ENCODE measurements at regions not wholly inside any gene's neighbourhood (a gene's known extent, or its start where the extent isn't known, plus 50 kb on each side); places are given as distances from the start of the nearest gene placed in this dataset.
"Not testable (repeated sequence)": the region's sequence is repeated elsewhere in the genome, so short reads cannot be mapped to it uniquely, and the experiment has no call there.

- DNase-seq (ENCODE audit: low read depth), result not testable (repeated sequence)
These were observed 1740.6 kb upstream of the DEFB115 start for GRCh38 chr20:29516847-29517246.

DNA sequence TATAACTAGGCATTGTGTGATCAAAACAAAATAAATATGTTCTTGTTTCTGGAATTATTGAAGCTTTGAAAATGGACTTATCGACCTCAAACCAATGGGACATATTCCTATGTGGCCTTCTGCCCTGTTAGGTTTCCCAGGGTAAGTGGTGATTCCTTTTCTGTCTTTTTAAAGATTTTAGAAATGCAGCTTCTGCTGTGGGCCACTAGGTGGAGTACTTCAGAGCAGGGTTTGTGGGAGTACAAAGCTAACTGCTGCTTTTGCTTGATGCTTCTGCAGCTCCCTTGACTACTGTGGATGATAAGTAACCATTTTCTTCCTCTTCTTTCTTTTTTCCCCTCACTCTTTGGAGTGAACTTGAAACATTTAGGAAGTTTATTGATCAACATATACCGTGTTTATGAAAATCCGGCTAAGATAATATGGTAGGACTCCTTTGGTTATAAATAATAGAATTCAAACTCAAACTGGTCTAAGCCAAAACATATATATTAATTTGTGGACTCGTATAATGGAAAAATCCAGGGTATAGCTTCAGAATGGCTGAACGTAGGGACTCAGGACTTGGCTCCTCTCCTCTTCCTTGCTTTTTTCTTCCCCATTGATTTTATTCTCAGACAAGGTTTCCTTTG is 1737.7 kb upstream of the DEFB115 start:
- not testable (repeated sequence) for DNase-seq (ENCODE audit: low read depth)

DNA sequence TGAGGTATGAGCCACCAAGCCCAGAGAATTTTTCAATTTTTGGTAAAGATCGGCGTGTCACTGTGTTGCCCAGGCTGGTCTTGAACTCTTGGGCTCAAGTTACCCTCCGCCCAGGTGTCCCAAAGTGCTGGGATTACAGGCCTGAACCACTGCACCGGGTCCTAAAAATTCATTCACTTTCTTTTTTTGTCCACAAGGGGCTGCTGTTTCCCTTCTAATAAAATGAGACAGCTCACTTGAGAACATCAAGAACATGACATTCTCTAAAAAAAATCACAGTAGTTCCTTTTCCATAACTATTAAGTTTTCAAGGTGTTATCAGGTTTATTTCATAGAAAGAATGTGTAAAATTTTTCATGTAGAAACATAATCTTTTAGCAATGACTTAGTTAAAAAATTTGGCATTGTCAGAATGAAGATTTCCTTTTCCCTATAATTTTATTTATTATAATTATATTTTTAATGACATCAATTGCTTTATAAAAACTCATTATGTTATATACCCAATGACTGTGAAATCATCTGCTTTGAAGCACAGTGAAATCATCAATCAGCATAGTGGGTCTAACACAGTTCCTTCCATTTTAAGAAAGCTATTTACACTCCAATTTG is 1723.8 kb upstream of the DEFB115 start:
- DNase-seq (ENCODE audit: low read depth), result peak; percentile 3

DNA sequence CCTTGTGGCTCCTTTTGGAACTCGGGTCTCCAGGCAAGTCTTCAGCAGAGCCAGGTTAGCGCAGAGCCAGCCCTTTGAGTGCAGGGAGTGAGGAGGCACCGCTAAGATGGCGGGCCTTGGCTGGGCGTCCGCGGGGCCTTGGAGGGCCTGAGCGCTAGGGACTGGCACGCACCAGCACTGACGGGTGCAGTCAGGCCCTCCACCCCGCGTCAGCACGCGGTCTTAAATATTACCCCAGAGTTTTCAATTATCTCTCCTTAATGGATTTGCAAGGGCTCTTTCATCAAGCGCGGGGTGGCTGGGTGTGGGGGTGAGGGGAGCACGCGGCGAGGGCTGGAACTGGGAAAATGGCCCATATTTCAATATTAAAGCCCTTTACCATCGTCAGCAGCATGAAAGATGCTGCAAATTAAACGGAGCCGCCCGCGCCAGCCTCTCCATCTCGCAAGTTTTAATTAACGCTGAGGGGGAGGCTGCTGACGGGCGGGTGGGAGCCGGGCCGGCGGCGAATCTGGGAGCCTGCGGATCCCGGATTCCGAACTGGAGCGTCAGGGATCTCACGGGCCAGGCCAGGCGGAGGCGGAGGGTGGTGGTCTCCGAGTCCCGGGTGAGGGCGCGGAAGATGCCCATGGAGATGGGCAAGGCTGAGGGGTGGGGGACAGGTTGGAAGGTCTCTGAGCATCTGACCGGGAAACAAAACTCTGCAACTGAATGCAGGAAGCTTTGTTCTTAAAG is 1690.4 kb upstream of the DEFB115 start:
- DNase-seq (ENCODE audit: low read depth), result not testable (repeated sequence)

DNA sequence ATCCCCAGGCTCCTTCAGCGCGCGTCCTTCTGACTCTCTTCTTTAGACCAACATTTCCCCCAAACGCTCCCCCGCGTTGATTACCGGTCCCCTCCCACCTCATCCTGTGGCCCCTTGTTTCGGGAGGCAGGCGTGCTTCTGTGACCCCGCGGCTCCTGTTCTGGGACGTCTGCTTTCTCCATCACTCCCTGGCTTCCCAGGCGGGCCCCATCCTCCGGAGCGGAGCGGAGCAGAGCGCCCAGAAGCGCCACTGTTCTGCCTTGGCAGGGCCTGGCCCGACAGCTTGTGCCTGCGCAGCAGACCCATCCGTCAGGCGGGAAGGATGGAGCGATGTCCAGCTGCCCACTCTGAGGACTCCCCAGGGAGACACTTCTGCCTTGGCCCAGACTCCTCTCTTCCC is 1689.8 kb upstream of the DEFB115 start:
- not testable (repeated sequence) for DNase-seq (ENCODE audit: low read depth)

DNA sequence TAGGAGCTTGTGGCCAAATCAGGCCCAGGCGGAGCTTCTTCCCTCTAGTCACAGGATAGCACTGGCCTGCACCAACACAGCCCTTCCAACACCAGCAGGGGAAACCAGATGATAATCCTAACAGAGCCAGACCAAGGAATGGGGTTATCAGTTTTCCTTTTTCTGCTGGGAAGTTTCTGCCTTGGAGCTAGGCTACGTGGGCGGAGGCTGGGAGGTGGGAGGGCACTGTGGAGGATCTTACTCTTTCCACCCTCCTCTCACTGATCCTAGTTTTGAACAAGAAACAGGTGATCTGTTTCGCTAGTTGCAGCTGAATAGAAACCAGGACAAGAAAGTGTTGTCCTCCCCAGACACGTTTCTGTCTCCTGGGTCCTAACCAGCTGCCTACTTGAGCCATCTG is 1687.3 kb upstream of the DEFB115 start:
- DNase-seq (ENCODE audit: low read depth), result not testable (repeated sequence)

- DNase-seq (ENCODE audit: low read depth), result not testable (repeated sequence)
These were observed 1667.9 kb upstream of the DEFB115 start for GRCh38 chr20:29589530-29589929.

DNA sequence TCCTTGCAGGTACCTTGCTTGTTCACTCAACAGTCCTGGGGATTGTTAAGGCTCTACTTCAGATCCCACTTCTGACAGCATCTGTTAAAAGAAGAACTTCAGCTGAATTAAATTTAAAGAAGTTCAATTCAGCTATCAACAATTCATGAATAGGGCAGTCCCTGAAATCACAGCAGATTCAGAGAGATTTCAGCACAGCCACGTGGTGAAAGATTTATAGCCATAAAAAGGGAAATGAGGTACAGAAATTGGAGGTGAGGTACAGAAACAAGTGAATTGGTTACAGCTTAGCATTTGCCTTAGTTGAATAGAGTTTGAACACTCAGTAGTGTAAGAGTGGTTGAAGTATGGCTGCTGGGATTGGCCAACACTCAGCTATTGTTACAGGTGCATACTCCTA is 1653.3 kb upstream of the DEFB115 start:
- not testable (repeated sequence) for DNase-seq (ENCODE audit: low read depth)

GRCh38 chr20:29606171-29606570 is 1651.3 kb upstream of the DEFB115 start:
- not testable (repeated sequence) for DNase-seq (ENCODE audit: low read depth)

GRCh38 chr20:29629395-29629794 is 1628.1 kb upstream of the DEFB115 start:
- not testable (repeated sequence) for DNase-seq (ENCODE audit: low read depth)

Data from myocyte (in vitro differentiated cells).